Activated CD4-positive, alpha-beta T cell treated with anti-CD3 and anti-CD28 coated beads for 48 hours (primary cell): ENCODE measurements at regions not wholly inside any gene's neighbourhood (a gene's known extent, or its start where the extent isn't known, plus 50 kb on each side); places are given as distances from the start of the nearest gene placed in this dataset.
A peak's percentile ranks its signal among the peaks of the same experiment; 100 is the strongest.
"Not testable (repeated sequence)": the region's sequence is repeated elsewhere in the genome, so short reads cannot be mapped to it uniquely, and the experiment has no call there.

ENCODE experiments used
- DNase-seq: peaks from one replicate; pipeline ENCODE4 v3.0.0-alpha.2; 2020

DNA sequence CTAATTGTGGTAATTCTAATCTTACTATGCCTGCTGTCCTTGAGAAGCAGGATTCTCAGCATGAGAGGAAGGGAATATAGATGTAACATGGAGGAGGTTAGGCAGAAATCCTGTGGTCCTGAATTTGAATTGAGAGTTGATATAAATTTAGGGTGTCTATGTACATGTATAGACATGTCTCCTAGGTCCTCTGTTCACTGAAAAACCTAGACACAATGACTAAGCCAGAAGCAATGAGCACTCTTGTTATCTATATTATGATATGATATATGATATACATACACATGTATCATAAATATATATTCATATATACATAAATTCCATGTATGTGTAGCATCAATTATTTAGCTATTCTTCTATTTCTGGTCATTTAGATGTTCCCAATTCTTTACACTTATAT lies 173.3 kb upstream of the MKLN1 start:
- no peak for DNase-seq

DNA sequence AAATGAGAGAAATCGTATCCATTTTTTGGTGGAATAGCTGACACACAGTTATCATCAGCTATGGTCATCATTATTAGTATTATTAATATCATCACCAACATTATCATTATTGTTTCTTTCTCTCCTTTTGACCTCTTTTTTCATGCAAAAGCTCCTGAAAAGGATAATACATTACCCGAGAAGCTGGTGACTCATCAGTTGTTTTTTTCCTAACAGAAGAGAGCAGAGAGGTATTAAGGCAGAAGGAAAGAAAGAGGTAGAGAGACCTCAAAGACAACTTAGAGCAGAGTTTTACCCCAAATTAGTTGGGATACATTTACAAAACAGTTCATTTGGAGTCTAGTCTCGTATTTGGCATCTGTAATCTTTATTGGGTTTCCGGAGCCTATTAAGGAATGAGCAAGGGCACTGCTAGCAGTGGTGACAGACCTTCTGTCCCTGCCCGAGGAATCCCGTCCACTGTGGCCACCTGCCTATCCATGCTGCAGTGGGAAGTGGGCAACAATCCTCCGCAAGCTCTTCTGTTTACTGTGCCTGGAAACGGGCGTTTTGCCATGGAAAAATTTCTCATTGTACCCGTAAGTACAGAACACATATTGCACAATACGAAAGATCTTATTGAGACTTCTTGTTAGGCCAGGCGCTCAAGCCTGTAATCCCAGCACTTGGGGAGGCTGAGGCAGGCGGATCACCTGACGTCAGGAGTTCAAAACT lies 170.0 kb upstream of the MKLN1 start:
- no peak for DNase-seq

DNA sequence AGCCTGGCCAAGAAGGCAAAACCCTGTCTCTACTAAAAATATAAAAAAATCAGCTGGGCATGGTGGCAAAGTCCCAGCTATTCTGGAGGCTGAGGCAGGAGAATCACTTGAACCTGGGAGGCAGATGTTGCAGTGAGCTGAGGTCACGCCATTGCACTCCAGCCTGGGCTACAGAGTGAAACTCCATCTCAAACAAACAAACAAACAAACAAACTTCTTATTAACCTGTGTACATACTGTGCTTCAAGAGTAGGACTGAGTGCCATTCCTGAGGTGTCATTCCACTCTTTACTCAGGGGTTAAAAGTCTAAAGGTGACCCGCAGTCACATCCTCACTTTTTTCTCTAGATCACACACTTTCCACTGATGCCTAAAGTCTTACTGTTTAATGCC lies 169.4 kb upstream of the MKLN1 start:
- DNase-seq = not testable (repeated sequence)

DNA sequence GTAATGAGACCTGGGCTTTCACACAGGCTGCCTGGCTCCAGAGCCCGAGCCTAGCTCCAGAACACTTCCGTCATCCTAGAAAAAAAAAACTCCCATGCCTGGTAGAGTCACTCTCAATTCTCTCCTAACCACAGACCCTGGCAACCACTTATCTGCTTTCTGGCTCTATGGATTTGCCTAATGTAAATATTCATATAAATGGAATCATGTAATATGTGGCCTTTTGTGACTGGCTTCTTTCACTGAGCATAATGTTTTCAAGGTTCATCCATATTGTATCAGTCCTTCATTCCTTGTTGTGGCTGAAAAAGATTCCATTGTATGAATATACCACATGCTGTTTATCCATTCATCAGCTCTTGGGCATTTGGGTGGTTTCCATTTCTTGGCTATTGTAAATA lies 167.7 kb upstream of the MKLN1 start:
- DNase-seq = no peak

DNA sequence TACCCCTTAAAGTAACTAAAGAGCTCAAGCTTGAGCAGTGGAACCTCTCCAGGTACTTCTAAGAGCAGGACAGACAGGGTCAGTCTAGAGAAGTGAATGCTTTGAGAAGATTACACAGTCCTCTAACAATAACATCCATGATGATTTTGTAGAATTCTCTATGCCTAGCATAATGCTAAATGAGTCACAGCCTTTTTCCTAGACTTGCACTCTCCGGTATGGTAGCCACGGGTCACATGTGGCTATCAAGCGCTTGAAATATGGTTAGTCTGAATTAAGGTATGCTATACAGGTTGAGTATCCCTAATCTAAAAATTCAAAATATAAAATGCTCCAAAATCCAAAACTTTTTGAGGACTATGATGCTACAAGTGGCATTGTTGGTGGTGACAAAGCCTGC lies 166.6 kb upstream of the MKLN1 start:
- DNase-seq = no peak

DNA sequence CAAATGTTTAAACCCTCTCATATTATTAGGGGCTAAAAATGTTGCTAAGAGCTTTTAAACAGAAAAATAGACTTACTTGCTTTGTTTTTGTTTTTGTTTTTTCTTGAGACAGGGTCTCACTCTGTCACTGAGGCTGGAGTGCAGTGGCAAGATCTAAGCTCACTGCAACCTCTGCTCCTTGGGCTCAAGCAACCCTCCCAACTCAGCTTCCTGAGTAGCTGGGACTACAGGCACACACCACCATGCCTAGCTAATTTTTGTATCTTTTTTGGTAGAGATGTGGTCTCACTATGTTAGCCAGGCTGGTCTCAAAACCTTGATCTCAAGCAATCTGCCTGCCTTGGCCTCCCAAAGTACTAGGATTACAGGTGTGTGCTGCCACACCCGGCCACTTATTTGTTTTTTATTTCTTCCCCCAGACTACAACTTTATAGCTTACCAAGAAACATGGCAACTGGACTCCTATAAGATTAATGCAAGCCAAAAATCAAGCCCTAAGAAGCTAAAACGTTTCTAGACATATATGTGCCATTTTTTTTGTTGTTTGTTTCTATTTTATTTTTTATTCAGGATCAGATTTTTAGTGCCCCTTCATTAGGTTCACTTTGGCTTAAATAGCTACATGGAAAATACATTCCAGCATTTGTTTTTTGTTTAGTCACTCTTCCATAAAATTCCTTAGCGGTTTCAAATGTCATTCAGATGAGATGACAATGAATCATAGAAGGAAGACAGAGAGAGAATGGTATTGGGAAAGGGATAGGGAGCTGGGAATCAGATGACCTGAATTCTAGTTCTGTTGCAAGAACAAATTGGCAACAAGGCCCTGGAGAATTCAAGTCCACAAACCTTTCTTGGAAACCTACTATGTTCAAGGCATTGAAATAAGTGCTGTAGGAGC lies 163.4 kb upstream of the MKLN1 start:
- no peak for DNase-seq

DNA sequence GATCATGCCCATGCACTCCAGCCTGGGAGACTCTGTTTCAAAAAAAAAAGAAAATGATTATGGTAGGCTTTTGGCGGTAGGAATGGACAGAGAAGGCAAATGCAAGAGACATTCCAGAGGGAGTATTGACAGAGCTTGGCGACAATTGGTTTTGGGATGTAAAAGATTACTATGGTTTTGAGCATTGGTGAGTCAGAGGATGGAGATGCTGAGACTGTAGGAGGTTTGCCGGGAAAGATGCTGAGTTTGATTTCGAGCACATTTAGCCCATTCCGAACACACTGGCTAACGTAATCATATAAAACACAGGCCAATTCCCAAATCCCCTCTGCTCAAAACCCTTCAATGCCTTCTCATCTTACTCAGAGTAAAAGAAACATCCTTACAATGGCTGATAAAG lies 161.6 kb upstream of the MKLN1 start:
- no peak for DNase-seq

DNA sequence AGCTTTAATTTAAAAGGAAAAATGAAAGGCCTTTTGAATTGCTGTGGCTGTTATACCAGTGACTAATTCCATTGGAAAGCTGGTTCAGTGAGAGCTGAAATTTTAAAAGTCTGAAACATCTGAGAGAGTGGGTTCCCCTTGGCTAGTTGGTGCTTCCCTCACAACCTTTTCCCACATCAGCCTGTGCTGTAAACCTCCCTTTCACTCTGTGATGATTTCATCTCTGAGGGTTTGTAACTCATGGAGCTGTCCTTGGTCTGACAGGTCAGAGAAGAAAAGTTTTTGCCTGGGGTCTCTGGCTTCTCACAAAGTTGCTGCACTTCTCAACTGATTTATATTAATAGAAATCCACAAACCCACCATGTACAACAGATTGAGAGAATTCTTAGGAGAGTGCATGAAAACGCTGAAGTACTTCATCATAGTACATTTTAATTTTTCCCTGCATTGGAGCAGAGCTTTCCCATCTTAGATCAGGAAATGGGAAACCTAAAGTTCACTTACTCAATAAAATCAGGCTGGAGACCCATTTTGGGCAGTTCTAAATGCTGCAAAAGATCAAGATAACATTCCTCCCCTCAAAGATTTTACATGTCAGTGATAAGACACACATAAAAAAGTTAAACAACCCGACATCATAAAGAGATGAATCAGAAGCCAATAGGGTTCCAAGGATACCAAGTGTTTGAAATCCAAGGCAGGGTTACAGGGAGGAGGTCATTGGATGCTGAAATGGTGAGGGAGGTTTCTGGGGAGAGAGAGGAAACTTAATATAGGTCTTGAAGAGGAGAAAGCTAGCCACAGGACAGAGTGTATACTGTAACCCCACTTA lies 157.0 kb upstream of the MKLN1 start:
- no peak for DNase-seq

DNA sequence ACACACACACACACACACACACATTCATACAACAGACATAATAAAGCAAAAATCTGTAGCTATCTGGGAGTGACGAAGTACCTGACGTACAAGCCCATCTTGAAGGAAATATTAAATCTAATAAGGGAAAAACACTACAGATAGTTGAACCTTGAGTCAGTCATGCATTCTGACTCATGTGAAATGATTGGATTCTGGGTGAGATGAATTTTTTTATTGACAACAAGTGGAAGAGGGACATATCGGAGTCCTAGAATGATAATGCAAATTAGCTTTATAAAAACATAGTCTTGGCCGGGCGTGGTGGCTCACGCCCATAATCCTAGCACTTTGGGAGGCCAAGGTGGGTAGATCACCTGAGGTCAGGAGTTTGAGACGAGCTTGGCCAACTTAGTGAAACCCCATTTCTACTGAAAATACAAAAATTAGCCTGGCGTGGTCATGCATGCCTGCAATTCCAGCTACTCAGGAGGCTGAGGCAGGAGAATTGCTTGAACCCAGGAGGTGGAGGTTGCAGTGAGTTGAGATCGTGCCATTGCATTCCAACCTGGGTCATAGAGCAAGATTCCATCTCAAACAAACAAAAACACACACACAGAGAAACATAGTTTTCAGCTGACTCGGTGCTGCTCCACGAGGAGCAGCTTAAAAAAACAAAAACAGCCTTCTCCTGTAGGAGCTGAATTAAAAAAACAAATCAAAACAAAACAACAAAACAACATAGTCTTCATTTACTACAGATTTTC lies 154.4 kb upstream of the MKLN1 start:
- no peak for DNase-seq

DNA sequence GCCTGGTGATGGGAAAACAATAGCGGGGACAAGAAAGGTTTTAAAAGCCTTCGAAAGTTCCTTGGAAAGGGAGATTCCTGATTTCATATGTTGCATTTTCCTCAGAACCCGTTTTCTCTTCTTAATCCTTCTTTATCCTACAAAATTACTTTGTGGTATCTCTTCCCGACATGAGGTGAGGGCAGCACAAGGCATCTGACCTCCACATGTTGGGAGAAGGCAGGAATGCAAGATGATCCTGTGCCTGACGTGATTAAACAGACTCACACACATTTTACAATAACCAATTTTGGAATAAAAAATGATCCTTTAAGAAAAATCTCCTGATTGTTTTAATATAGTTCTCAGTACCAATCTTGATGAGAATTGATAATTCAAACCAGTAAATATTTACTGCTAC lies 153.3 kb upstream of the MKLN1 start:
- no peak for DNase-seq

DNA sequence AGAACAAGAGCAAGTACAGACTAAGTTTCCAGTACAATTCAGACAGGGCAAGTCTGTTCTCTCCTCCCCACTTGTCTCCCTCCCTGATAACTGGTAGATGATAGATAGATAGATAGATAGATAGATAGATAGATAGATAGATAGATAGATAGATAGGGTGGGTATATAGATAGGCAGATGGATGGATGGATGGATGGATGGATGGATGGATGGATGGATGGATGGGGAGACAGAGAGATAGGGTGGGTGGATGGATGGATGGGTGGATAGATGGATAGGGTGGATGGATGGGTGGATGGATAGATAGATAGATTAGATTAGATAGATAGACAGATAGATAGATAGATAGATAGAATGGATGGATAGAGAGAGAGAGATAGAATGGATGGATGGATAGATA lies 152.8 kb upstream of the MKLN1 start:
- DNase-seq = no peak

DNA sequence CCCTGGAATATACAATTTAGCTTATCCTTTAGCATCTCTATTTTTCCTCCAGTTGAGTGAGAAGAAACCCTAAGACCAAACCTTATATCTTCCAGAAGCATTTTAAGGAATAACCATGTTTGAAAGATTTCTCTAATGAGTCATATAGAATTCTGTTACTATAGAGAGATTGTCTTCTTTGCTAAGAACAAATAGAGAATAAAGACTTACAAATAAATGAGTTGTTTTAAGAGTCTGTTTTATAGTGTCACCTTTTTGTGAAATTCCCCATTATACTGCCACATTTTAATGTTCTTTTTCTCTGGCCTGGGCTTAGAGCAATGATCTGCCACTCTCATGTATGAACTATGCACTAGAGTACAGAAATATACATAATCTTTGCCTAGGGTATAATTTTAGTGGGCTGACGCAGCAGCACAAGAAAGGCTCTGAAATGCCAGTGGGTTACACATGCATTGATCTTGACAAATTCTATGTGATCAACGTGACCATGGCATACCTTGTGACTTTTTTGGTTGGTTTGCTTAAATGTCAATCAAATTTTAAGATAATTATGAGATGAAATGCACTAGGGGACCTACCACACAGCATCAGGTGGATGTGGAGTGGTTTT lies 145.1 kb upstream of the MKLN1 start:
- no peak for DNase-seq

DNA sequence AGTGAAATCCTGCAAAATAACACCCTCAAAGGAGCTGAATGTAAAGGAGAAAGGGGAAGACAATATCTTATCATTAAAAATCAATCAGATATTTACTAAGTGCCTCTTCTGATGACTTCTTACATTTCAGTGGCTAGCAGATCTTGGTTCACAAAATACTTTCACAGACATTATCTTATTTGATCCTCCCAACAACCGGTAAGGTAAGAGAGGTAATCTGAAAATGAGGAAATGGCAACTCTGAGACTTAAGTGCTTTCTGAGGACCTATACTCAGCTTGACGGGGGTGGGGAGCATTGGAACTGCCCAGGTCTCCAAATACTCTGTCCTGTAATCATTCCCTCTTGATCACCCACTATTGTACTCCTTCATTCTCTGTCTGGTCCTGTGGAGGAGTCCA lies 144.6 kb upstream of the MKLN1 start:
- DNase-seq = no peak

DNA sequence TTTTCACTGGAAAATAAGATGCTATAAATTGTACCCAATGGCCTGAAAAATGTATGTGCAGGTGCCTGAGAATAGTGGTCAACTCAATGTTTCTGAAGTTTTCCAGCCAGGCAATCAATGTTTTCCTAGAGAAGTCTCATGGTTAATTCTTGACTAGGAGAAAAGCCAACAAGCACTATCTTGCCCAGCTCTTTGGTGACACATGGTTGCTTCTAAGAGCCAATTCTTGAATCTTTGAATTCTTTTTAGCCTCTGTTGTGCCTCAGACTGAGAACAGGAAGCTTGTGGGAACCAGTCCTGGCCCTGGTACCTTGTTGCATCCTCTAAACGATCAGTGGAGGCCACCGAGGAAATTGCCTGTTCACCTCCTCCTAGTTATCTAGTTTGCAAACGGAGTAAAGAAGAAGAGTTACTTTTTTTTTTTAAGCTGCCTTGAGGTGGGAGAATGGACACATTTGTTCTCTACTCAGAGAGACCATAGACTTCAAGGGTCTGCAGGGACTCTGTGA lies 144.0 kb upstream of the MKLN1 start:
- DNase-seq = no peak

DNA sequence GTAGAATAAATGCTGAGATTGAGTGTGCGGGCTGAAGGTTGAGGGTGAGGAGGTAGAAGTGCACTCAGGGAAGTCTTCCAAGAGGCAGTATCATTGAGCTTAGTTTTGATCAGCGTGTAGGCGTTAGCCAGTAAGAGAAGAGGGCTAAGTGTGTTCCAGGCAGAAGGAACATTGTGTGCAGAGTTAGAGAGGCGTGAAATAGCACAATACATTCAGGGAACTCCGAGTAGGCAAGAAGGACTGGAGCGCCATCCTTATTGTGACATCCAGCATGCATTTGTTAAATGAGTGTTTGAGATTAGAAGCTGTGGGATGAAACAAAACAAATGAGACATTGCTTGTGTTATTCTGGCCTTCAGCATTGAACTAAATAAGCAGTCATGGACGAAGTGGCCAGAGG lies 140.9 kb upstream of the MKLN1 start:
- no peak for DNase-seq

DNA sequence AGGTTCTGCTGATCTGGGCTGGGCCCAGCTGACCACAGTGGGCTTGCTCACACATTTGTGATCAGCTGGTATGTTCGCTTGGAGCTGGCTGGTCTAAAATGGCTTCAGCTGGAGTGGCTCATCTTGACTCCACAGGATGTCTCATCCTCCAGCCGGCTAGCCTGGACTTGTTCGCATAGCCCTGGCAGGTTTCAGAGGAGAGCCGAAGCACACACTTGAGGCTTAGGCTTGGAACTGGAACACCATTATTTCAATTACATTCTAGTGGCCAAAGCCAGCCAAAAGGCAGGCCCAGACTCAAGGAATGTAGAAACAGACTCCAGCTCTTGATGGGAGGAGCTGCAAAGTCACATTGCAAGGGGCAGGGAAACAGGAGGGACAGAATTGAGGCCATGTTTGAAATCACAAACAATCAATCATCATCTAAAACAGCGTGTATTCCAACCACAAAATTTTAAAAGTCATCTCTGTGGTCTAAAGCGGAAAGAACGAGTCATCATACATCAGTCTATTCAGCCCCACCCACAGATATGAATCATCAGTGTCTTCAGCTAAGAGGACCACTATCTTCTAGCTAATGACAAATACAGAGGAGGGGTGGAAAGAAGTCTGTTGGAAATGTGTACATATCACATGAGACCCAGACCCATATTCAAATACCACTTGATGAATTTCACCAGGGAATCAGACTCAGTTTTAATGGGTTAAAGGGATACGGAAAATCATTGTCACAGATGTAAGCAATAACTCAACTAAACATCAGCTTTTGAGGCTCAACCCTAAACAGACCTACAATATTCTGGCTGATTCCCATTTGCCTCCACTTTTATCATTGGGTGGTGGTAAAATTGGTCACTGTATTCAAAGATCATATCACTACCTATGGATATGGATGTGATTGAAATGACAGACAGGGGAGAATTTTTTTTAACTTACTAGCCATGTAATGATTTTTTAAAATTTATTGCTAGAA lies 139.0 kb upstream of the MKLN1 start:
- peak; percentile 60 for DNase-seq

DNA sequence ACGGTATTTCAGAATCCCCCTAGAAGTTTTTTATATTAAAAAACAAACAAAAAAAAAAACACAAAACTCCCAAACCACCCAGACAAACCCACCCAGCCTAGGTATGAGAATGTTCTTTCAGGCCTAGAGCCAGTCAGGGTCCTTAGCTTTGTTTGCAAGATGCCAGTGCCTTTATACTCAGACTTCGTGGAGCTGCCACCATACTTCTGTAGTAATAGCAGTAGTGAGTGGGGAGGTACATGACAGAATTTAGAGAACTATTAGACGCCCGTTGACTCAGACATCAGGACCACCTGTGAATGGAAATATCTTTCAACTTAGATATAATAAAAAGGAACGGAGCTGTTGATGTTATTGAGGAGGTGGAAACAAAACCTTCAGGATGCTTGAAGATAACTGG lies 138.2 kb upstream of the MKLN1 start:
- no peak for DNase-seq

DNA sequence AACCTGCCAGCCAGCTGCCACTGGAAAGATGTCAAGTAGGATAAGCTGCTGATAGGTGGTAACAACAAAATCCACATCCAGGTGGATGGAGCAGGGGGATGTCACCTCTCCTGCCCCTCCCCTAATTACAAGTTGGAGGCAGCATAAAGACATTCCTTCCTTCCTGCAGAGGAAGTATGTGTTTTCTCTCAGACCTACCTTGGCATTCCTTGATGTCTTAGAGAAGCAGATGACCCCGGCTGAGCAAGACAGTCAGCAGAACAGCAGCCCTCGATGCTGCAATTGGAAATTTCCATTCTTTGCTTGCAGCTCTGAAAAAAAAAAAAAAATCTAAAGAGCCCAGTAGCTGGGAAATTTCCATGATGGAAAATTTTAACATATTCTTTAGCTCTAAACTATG lies 137.5 kb upstream of the MKLN1 start:
- no peak for DNase-seq

DNA sequence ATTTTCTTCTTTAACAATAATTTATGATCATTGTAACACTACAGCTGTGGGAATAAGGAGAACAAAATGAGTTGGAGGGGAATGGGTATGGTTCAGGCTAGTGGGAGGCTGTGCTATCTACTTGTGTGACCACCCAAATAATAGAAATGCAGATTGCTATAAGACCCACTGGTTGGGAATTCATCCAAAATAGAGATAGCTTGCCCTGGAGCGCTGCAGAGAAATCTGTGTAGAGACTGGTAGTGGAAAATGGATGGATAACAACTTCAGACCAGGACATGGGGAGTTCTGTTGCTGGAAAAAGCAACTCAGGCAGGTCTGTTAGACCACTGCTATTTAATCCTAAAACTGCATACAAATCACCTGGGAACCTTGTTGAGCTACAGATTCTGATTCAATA lies 137.1 kb upstream of the MKLN1 start:
- DNase-seq = no peak

DNA sequence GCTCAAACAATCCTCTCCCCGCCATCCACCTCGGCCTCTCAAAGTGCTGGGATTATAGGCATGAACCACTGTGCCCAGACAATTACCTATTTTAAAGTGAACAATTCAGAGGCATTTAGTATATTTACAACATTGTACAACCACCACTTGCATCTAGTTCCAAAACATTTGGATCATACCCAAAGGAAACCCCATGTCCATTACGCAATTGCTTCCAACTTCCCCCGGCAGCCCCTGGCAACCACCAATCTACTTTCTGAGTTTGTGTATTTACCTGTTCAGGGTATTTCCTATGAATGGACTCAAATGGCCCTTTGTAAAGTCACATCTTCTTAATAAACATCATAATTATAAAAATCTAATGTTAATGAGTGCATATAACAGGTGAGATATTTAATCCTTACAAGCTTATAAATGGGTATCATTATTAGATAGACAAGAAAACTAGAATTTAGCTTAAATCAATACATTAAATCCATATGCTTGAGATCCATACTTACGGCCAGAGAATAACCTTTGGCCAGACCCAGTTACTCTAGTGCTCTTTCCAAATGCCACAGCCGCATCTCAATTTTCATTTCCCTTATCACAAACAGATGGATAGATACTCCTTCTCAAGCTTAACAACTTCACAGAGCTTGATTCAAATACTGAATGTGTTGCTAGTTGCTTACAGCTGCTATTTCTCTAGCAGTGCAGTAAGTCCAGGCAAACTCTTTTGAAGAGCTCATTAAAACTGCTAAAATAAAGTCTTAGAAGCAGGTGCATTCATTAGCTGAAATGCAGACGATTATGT lies 133.4 kb upstream of the MKLN1 start:
- no peak for DNase-seq
